IMR-90 (cell line): ENCODE measurements at regions not wholly inside any gene's neighbourhood (a gene's known extent, or its start where the extent isn't known, plus 50 kb on each side); places are given as distances from the start of the nearest gene placed in this dataset.

Source experiments
- ATAC-seq: fragments of 200-7000 bp; cut with Tn5 transposase; 2 replicates; pipeline ENCODE4 v1.9.1; 2020; ENCODE audit warnings: low read depth, mild to moderate bottlenecking, moderate library complexity
- BruUV-seq: library from RNA; stranded (reverse); fragments of 400-500 nt; replicated peaks from 2 replicates; lab custom pipeline; 2021; lab: Mats Ljungman, UMichigan
- CTCF ChIA-PET: fragments of 300-600 bp; formaldehyde crosslinking; extraction: SDS; loops from one replicate; lab custom pipeline; 2021; ENCODE audit warnings: antibody characterized with exemption; lab: Yijun Ruan, JAX
- POLR2A ChIA-PET: fragments of 300-600 bp; sonication (Branson Sonifier 250); formaldehyde crosslinking; loops from one replicate; lab custom pipeline; 2022; ENCODE audit warnings: antibody characterized with exemption; ENCODE audit not compliant: unreplicated experiment; lab: Charles Lee
- DNase-seq: peaks from one replicate; pipeline ENCODE4 v3.0.0; 2013
- H2AFZ ChIP-seq: replicated peaks from 2 replicates; pipeline ENCODE3; 2013; ENCODE audit warnings: low read length, mild to moderate bottlenecking; ENCODE audit not compliant: poor library complexity
- H2AK5ac ChIP-seq: 2 replicates; pipeline ENCODE4 v1.6.1; 2013; ENCODE audit warnings: low read depth, low read length, inconsistent platforms
- H2AK9ac ChIP-seq: replicated peaks from 2 replicates; pipeline ENCODE3; 2013; ENCODE audit warnings: mild to moderate bottlenecking, low read depth, low read length, moderate library complexity; ENCODE audit not compliant: poor library complexity
- H2BK120ac ChIP-seq: 2 replicates; pipeline ENCODE4 v1.6.1; 2013; ENCODE audit warnings: low read depth, low read length, inconsistent platforms
- H2BK15ac ChIP-seq: 3 replicates; pipeline ENCODE4 v1.6.1; 2013; ENCODE audit warnings: low read depth, low read length, inconsistent platforms
- H2BK20ac ChIP-seq: 2 replicates; pipeline ENCODE4 v1.6.1; 2013; ENCODE audit warnings: low read depth, mild to moderate bottlenecking, inconsistent platforms, low read length, moderate library complexity
- H2BK5ac ChIP-seq: 2 replicates; pipeline ENCODE4 v1.6.1; 2013; ENCODE audit warnings: mild to moderate bottlenecking, low read depth, low read length, inconsistent platforms; ENCODE audit not compliant: poor library complexity, severe bottlenecking
- H3K14ac ChIP-seq: replicated peaks from 2 replicates; pipeline ENCODE4 v1.6.1; 2013; ENCODE audit warnings: low read depth, low read length, inconsistent platforms
- H3K18ac ChIP-seq: 2 replicates; pipeline ENCODE4 v1.6.1; 2013; ENCODE audit warnings: low read depth, low read length, control low read depth
- H3K23ac ChIP-seq: 2 replicates; pipeline ENCODE4 v1.6.1; 2013; ENCODE audit warnings: low read depth, low read length, inconsistent platforms
- H3K27ac ChIP-seq: 2 replicates; pipeline ENCODE4 v1.5.1; 2013; ENCODE audit warnings: mild to moderate bottlenecking, control low read depth, low read length; ENCODE audit not compliant: insufficient read depth
- H3K27me3 ChIP-seq: 2 replicates; pipeline ENCODE4 v1.6.1; 2013; ENCODE audit warnings: low read length; ENCODE audit not compliant: control insufficient read depth, insufficient read depth
- H3K36me3 ChIP-seq: 2 replicates; pipeline ENCODE4 v1.6.1; 2013; ENCODE audit warnings: low read length, mixed read lengths; ENCODE audit not compliant: control insufficient read depth, insufficient read depth
- H3K4ac ChIP-seq: 2 replicates; pipeline ENCODE4 v1.6.1; 2013; ENCODE audit warnings: low read depth, low read length, inconsistent platforms
- H3K4me1 ChIP-seq: 2 replicates; pipeline ENCODE4 v1.6.1; 2013; ENCODE audit warnings: low read length, mixed read lengths; ENCODE audit not compliant: control insufficient read depth, insufficient read depth
- H3K4me2 ChIP-seq: 2 replicates; pipeline ENCODE4 v1.6.1; 2013; ENCODE audit warnings: low read depth, mild to moderate bottlenecking, control low read depth, low read length, moderate library complexity
- H3K4me3 ChIP-seq: 2 replicates; pipeline ENCODE4 v1.5.1; 2013; ENCODE audit warnings: low read depth, mild to moderate bottlenecking, control low read depth, low read length, moderate library complexity; ENCODE audit not compliant: insufficient read depth
- H3K56ac ChIP-seq: 2 replicates; pipeline ENCODE4 v1.6.1; 2013; ENCODE audit warnings: low read length, inconsistent platforms; ENCODE audit not compliant: insufficient read depth; ENCODE audit errors: extremely low read depth
- H3K79me1 ChIP-seq, 2 experiments: 2 replicates each; pipeline ENCODE4 v1.6.1; 2013; ENCODE audit warnings: low read length in 2 of 2, inconsistent platforms in 1 of 2, low read depth in 1 of 2
- H3K9ac ChIP-seq: 2 replicates; pipeline ENCODE4 v1.6.1; 2013; ENCODE audit warnings: low read depth, low read length, control low read depth
- H3K9me1 ChIP-seq: 2 replicates; pipeline ENCODE4 v1.6.1; 2013; ENCODE audit warnings: low read length, inconsistent platforms; ENCODE audit not compliant: insufficient read depth
- H3K9me3 ChIP-seq: 2 replicates; pipeline ENCODE4 v1.6.1; 2013; ENCODE audit warnings: low read length; ENCODE audit not compliant: control insufficient read depth, insufficient read depth
- H4K20me1 ChIP-seq: 2 replicates; pipeline ENCODE4 v1.6.1; 2013; ENCODE audit warnings: low read length, inconsistent platforms; ENCODE audit not compliant: insufficient read depth
- H4K5ac ChIP-seq: 2 replicates; pipeline ENCODE4 v1.6.1; 2013; ENCODE audit warnings: mild to moderate bottlenecking, low read depth, low read length, control low read depth
- H4K8ac ChIP-seq, 2 experiments: 2 replicates each; pipeline ENCODE4 v1.6.1; 2013; ENCODE audit warnings: low read depth in 2 of 2, low read length in 2 of 2, control low read depth in 1 of 2, inconsistent platforms in 1 of 2
- H4K91ac ChIP-seq: 2 replicates; pipeline ENCODE4 v1.6.1; 2013; ENCODE audit warnings: low read depth, low read length, inconsistent platforms; ENCODE audit not compliant: insufficient read depth
- BHLHE40 ChIP-seq: fragments of 150-350 bp; IDR thresholded peaks from 2 replicates; pipeline ENCODE4 v1.6.1; 2016; ENCODE audit warnings: mild to moderate bottlenecking, low read depth, low read length
- CEBPB ChIP-seq: IDR thresholded peaks from 2 replicates; pipeline ENCODE4 v1.6.1; 2012; ENCODE audit warnings: low read depth, low read length, improper control_type of control experiment
- CHD1 ChIP-seq: IDR thresholded peaks from 2 replicates; pipeline ENCODE4 v1.6.1; 2012; ENCODE audit warnings: low read depth, low read length, improper control_type of control experiment
- FOS ChIP-seq: fragments of 150-350 bp; IDR thresholded peaks from 2 replicates; pipeline ENCODE4 v1.6.1; 2016; ENCODE audit warnings: low read depth, low read length
- MAFK ChIP-seq: IDR thresholded peaks from 2 replicates; pipeline ENCODE4 v1.6.1; 2012; ENCODE audit warnings: low read depth, low read length, improper control_type of control experiment
- MXI1 ChIP-seq: IDR thresholded peaks from 2 replicates; pipeline ENCODE4 v1.6.1; 2012; ENCODE audit warnings: low read depth, mild to moderate bottlenecking, low read length, moderate library complexity, borderline replicate concordance
- RAD21 ChIP-seq: IDR thresholded peaks from 2 replicates; pipeline ENCODE4 v1.6.1; 2012; ENCODE audit warnings: low read length, improper control_type of control experiment
- USF2 ChIP-seq: fragments of 150-350 bp; IDR thresholded peaks from 2 replicates; pipeline ENCODE4 v1.6.1; 2017; ENCODE audit warnings: mild to moderate bottlenecking, antibody characterized with exemption, low read length, low read depth
- WGBS, 2 experiments: methylation state at CpG; one replicate each; pipeline versions ENCODE4 v1.1.5 to v1.1.7; 2013; ENCODE audit warnings: missing lambda C conversion rate in 2 of 2; ENCODE audit not compliant: insufficient read length in 1 of 2; ENCODE audit errors: extremely low coverage in 2 of 2; 5-methylcytosine and 5-hydroxymethylcytosine counted together
- dilution Hi-C: fragments of 300-500 bp; cut with HindIII; formaldehyde crosslinking; loops from one replicate; pipeline ENCODE4 v1.14.3; 2018; ENCODE audit warnings: low sequenced_read_pairs; ENCODE audit not compliant: unreplicated experiment
- in situ Hi-C: fragments of 300-500 bp; cut with MboI; formaldehyde crosslinking; loops from 3 replicates; pipeline ENCODE4 v1.14.3; 2019; ENCODE audit warnings: low sequenced_read_pairs, inconsistent platforms, mixed read lengths
- intact Hi-C: fragments of 100-400 bp; cut with micrococcal nuclease; formaldehyde crosslinking; loops from 2 replicates; pipeline ENCODE4 v1.10.0; 2022

- no peak overlapping the region for H4K8ac ChIP-seq
- no peak overlapping the region for H2BK120ac ChIP-seq
- ChIA-PET POLR2A (interaction anchor here (1.6 kb wide), 1 partner anchor 92 kb away, joined by 4 read pairs; no protein-coding TSS in a partner anchor), CTCF (interaction anchor here (0.6 kb wide), 1 partner anchor 19 kb away, joined by 3 read pairs; no protein-coding TSS in a partner anchor)
- H3K9ac ChIP-seq: no peak overlapping the region
- peaks cover 9% of the 10 kb centered on the region for H3K4me1 ChIP-seq
- no peak overlapping the region for H3K4me2 ChIP-seq
- H3K4me3 ChIP-seq: no peak overlapping the region
- intact Hi-C loops (loop anchor here (5.0 kb wide), 1 partner anchor 861 kb away; no protein-coding TSS in a partner anchor), dilution Hi-C loops (no loop called here), in situ Hi-C loops (no loop called here)
- no peak for TF ChIP-seq MAFK
- no peak for TF ChIP-seq USF2
- no peak for TF ChIP-seq CEBPB
- TF ChIP-seq RAD21: no peak
- no peak for TF ChIP-seq MXI1
- no peak for TF ChIP-seq FOS
- no peak for TF ChIP-seq CHD1
- TF ChIP-seq BHLHE40: no peak
- no peak overlapping the region for H2BK15ac ChIP-seq
- H3K56ac ChIP-seq: no peak overlapping the region
- DNase-seq: no peak
- no peak overlapping the region for H3K4ac ChIP-seq
- no peaks in the 10 kb centered on the region for H3K36me3 ChIP-seq
- H2AFZ ChIP-seq: no peak overlapping the region
- no TSS peak for BruUV-seq
- H3K79me1 ChIP-seq: no peaks in the 10 kb centered on the region
- no peak overlapping the region for H2AK9ac ChIP-seq
- H3K18ac ChIP-seq: peak overlapping the region; percentile 56; the same call in 1 of the 2 replicates
- ATAC-seq: no peak
- H2BK20ac ChIP-seq: no peak overlapping the region
- H3K27ac ChIP-seq: no peak overlapping the region
- no CpG with 5 or more reads among the region's 1 CpG for WGBS, 2 experiments
- no peak overlapping the region for H3K23ac ChIP-seq
- no peak overlapping the region for H3K14ac ChIP-seq
- H4K5ac ChIP-seq: no peak overlapping the region
- H3K27me3 ChIP-seq: no peaks in the 10 kb centered on the region
- peaks cover 4% of the 10 kb centered on the region; the same call in 1 of the 2 replicates for H3K9me1 ChIP-seq
- H2AK5ac ChIP-seq: no peak overlapping the region
- H4K91ac ChIP-seq: no peak overlapping the region
- 0 out of 2 replicates have a peak, but pooled peaks cover 2% of the 10 kb centered on the region for H3K9me3 ChIP-seq
- H4K20me1 ChIP-seq: no peaks in the 10 kb centered on the region
- H2BK5ac ChIP-seq: no peak overlapping the region
Measured at GRCh38 chr12:89253488-89253887, 98.8 kb downstream of the DUSP6 start.
